ENCODE measurements at regions not wholly inside any gene's neighbourhood (a gene's known extent, or its start where the extent isn't known, plus 50 kb on each side); places are given as distances from the start of the nearest gene placed in this dataset.

- H3K9me3 ChIP-seq (ENCODE audit: low read length), result no peaks in the 10 kb centered on the region
- no peaks in the 10 kb centered on the region for H3K9me2 ChIP-seq (replicated peaks; ENCODE audit: insufficient read depth, low read length)
- H3K79me2 ChIP-seq (ENCODE audit: low read length), result no peaks in the 10 kb centered on the region
- H3K4me2 ChIP-seq (ENCODE audit: low read depth, low read length, poor library complexity, severe bottlenecking), result no peak overlapping the region
- no peaks in the 10 kb centered on the region for H3K36me3 ChIP-seq (ENCODE audit: insufficient read depth, low read length)
- no peaks in the 10 kb centered on the region for H4K20me1 ChIP-seq (ENCODE audit: insufficient read depth, low read depth, low read length)
- H3K27ac ChIP-seq (ENCODE audit: low read length), result no peak overlapping the region
- no peak overlapping the region for H3K9ac ChIP-seq (ENCODE audit: low read length)
- H3K4me3 ChIP-seq (ENCODE audit: low read length), result no peak overlapping the region
- no peaks in the 10 kb centered on the region for H3K4me1 ChIP-seq (ENCODE audit: low read length)
- no peak overlapping the region for H2AFZ ChIP-seq (ENCODE audit: low read length)
- DNase-seq, result no peak
- H3K27me3 ChIP-seq (ENCODE audit: low read length), result no peaks in the 10 kb centered on the region
Observed at GRCh38 chr2:62296832-62297623, 101.1 kb downstream of the B3GNT2 start.

DNA sequence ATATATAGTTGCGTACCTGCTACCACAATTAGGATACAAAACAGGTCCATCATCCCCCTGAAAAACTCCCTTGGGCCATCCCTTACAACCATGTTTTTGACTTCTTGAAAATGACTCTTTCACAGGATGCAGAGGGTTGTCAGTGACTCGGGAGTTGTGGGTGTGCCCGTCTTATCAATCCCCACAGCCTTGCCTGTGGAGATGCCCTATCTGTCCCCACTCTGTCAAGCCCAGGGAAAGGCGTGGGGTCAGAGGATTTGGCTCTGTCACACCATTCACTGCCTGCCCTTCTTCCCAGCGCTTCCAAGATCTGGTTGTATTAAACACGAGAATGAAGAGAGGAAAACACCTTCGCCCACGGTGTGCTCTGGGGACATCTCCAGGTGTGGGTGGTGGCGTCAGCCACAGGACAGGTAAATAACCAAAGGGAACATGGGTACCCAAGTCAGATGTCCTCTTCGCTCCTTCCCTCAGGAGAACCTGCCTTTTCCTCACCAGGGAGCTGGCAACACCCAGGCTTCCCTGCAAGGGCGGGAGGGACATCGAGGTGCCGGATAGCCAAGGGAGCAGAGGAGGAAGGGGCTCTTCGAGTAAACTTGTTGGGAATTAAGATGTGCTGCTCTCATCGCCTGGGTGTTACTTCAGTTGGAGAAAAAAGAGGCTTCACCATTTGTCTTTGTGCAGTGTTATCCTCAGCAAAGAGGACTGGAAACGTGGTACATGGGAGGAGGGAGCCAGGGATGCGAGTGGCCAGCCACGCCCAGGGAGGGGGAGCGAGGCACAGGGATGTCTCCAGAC lies 100.3 kb downstream of the B3GNT2 start:
- H3K9ac ChIP-seq (ENCODE audit: low read length), result no peak overlapping the region
- H2AFZ ChIP-seq (ENCODE audit: low read length), result no peak overlapping the region
- H4K20me1 ChIP-seq (ENCODE audit: insufficient read depth, low read depth, low read length), result no peaks in the 10 kb centered on the region
- H3K9me3 ChIP-seq (ENCODE audit: low read length), result no peaks in the 10 kb centered on the region
- no peaks in the 10 kb centered on the region for H3K36me3 ChIP-seq (ENCODE audit: insufficient read depth, low read length)
- H3K4me1 ChIP-seq (ENCODE audit: low read length), result no peaks in the 10 kb centered on the region
- H3K4me3 ChIP-seq (ENCODE audit: low read length), result no peak overlapping the region
- H3K27ac ChIP-seq (ENCODE audit: low read length), result no peak overlapping the region
- no peaks in the 10 kb centered on the region for H3K79me2 ChIP-seq (ENCODE audit: low read length)
- no peak overlapping the region for H3K4me2 ChIP-seq (ENCODE audit: low read depth, low read length, poor library complexity, severe bottlenecking)
- no peaks in the 10 kb centered on the region for H3K9me2 ChIP-seq (replicated peaks; ENCODE audit: insufficient read depth, low read length)
- no peaks in the 10 kb centered on the region for H3K27me3 ChIP-seq (ENCODE audit: low read length)
- no peak for DNase-seq

- Histone ChIP-seq H3K4me3 (ENCODE audit: low read length) (no peak overlapping the region), H3K27me3 (ENCODE audit: low read length) (no peaks in the 10 kb centered on the region), H3K36me3 (ENCODE audit: insufficient read depth, low read length) (no peaks in the 10 kb centered on the region), H2AFZ (ENCODE audit: low read length) (no peak overlapping the region), H3K9me3 (ENCODE audit: low read length) (no peaks in the 10 kb centered on the region), H3K79me2 (ENCODE audit: low read length) (no peaks in the 10 kb centered on the region), H3K4me2 (ENCODE audit: low read depth, low read length, poor library complexity, severe bottlenecking) (no peak overlapping the region), H3K9ac (ENCODE audit: low read length) (no peak overlapping the region), H3K9me2 (replicated peaks; ENCODE audit: insufficient read depth, low read length) (no peaks in the 10 kb centered on the region), H3K27ac (ENCODE audit: low read length) (no peak overlapping the region), H4K20me1 (ENCODE audit: insufficient read depth, low read depth, low read length) (no peaks in the 10 kb centered on the region), H3K4me1 (ENCODE audit: low read length) (no peaks in the 10 kb centered on the region)
- DNase-seq, result no peak
Observed at GRCh38 chr2:62293490-62294271, 97.8 kb downstream of the B3GNT2 start.

GRCh38 chr2:62293151-62293489 lies 97.2 kb downstream of the B3GNT2 start:
- Histone ChIP-seq H2AFZ (ENCODE audit: low read length) (no peak overlapping the region), H3K9ac (ENCODE audit: low read length) (no peak overlapping the region), H3K27me3 (ENCODE audit: low read length) (no peaks in the 10 kb centered on the region), H3K9me2 (replicated peaks; ENCODE audit: insufficient read depth, low read length) (no peaks in the 10 kb centered on the region), H3K79me2 (ENCODE audit: low read length) (no peaks in the 10 kb centered on the region), H3K4me1 (ENCODE audit: low read length) (no peaks in the 10 kb centered on the region), H3K4me2 (ENCODE audit: low read depth, low read length, poor library complexity, severe bottlenecking) (no peak overlapping the region), H4K20me1 (ENCODE audit: insufficient read depth, low read depth, low read length) (no peaks in the 10 kb centered on the region), H3K36me3 (ENCODE audit: insufficient read depth, low read length) (no peaks in the 10 kb centered on the region), H3K27ac (ENCODE audit: low read length) (no peak overlapping the region), H3K4me3 (ENCODE audit: low read length) (no peak overlapping the region), H3K9me3 (ENCODE audit: low read length) (no peaks in the 10 kb centered on the region)
- DNase-seq, result no peak

DNA sequence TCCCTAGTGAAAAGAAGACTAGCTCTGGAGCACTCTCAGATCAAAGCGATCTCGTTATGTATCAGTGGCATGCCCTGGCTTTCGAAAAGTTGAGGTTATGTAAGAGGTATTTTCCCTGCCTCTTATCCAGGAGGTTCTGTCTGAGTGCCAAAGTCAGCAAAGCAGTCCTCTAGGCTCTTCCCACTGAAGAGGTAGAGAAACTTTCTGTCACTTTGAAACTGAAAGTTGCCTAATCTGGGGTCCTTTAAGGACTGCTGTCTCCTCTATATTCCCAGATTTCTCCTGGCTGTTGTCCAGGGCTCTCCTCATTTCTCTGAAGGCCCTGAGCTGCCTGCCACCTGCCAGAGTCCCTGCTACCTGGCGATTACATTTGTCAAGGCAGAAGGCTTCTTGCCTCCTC lies 96.3 kb downstream of the B3GNT2 start:
- Histone ChIP-seq H3K9me3 (ENCODE audit: low read length) (no peaks in the 10 kb centered on the region), H4K20me1 (ENCODE audit: insufficient read depth, low read depth, low read length) (no peaks in the 10 kb centered on the region), H3K4me3 (ENCODE audit: low read length) (no peak overlapping the region), H3K36me3 (ENCODE audit: insufficient read depth, low read length) (no peaks in the 10 kb centered on the region), H3K9me2 (replicated peaks; ENCODE audit: insufficient read depth, low read length) (no peaks in the 10 kb centered on the region), H3K9ac (ENCODE audit: low read length) (no peak overlapping the region), H3K27ac (ENCODE audit: low read length) (no peak overlapping the region), H3K4me2 (ENCODE audit: low read depth, low read length, poor library complexity, severe bottlenecking) (no peak overlapping the region), H3K4me1 (ENCODE audit: low read length) (no peaks in the 10 kb centered on the region), H3K79me2 (ENCODE audit: low read length) (no peaks in the 10 kb centered on the region), H2AFZ (ENCODE audit: low read length) (no peak overlapping the region), H3K27me3 (ENCODE audit: low read length) (no peaks in the 10 kb centered on the region)
- DNase-seq, result no peak

GRCh38 chr2:62291517-62292137 lies 95.7 kb downstream of the B3GNT2 start:
- H3K9me2 ChIP-seq (replicated peaks; ENCODE audit: insufficient read depth, low read length), result no peaks in the 10 kb centered on the region
- no peaks in the 10 kb centered on the region for H3K4me1 ChIP-seq (ENCODE audit: low read length)
- H3K4me3 ChIP-seq (ENCODE audit: low read length), result no peak overlapping the region
- no peak overlapping the region for H3K4me2 ChIP-seq (ENCODE audit: low read depth, low read length, poor library complexity, severe bottlenecking)
- no peak overlapping the region for H3K27ac ChIP-seq (ENCODE audit: low read length)
- no peaks in the 10 kb centered on the region for H4K20me1 ChIP-seq (ENCODE audit: insufficient read depth, low read depth, low read length)
- H3K9ac ChIP-seq (ENCODE audit: low read length), result no peak overlapping the region
- no peaks in the 10 kb centered on the region for H3K79me2 ChIP-seq (ENCODE audit: low read length)
- no peak overlapping the region for H2AFZ ChIP-seq (ENCODE audit: low read length)
- no peaks in the 10 kb centered on the region for H3K36me3 ChIP-seq (ENCODE audit: insufficient read depth, low read length)
- DNase-seq, result no peak
- no peaks in the 10 kb centered on the region for H3K27me3 ChIP-seq (ENCODE audit: low read length)
- H3K9me3 ChIP-seq (ENCODE audit: low read length), result no peaks in the 10 kb centered on the region

GRCh38 chr2:62291052-62291451 lies 95.1 kb downstream of the B3GNT2 start:
- no peaks in the 10 kb centered on the region for H4K20me1 ChIP-seq (ENCODE audit: insufficient read depth, low read depth, low read length)
- DNase-seq, result no peak
- H3K27ac ChIP-seq (ENCODE audit: low read length), result no peak overlapping the region
- no peak overlapping the region for H3K4me2 ChIP-seq (ENCODE audit: low read depth, low read length, poor library complexity, severe bottlenecking)
- no peak overlapping the region for H3K4me3 ChIP-seq (ENCODE audit: low read length)
- no peaks in the 10 kb centered on the region for H3K4me1 ChIP-seq (ENCODE audit: low read length)
- no peaks in the 10 kb centered on the region for H3K27me3 ChIP-seq (ENCODE audit: low read length)
- H3K9ac ChIP-seq (ENCODE audit: low read length), result no peak overlapping the region
- no peaks in the 10 kb centered on the region for H3K9me2 ChIP-seq (replicated peaks; ENCODE audit: insufficient read depth, low read length)
- H3K9me3 ChIP-seq (ENCODE audit: low read length), result no peaks in the 10 kb centered on the region
- no peaks in the 10 kb centered on the region for H3K36me3 ChIP-seq (ENCODE audit: insufficient read depth, low read length)
- H2AFZ ChIP-seq (ENCODE audit: low read length), result no peak overlapping the region
- H3K79me2 ChIP-seq (ENCODE audit: low read length), result no peaks in the 10 kb centered on the region

Data from Karpas-422 (cell line).